Kidney (tissue), 13 donors: ENCODE measurements at regions not wholly inside any gene's neighbourhood (a gene's known extent, or its start where the extent isn't known, plus 50 kb on each side); places are given as distances from the start of the nearest gene placed in this dataset.

ENCODE experiments used
- DNase-seq, 5 donors: peaks; one replicate each; pipeline ENCODE4 v3.0.0-alpha.2; 2013 to 2020
- FAIRE-seq: peaks from 2 replicates; lab custom pipeline; 2012; peaks lifted over from hg19 to GRCh38; lab: Jason Lieb, UNC
- H3K27ac ChIP-seq, 2 donors: one replicate each; pipeline ENCODE4 v1.7.0; 2013; ENCODE audit warnings: low read depth in 2 of 2, low read length in 2 of 2, inconsistent platforms in 1 of 2
- H3K27me3 ChIP-seq: one replicate; pipeline ENCODE4 v1.7.1; 2013; ENCODE audit warnings: low read length, inconsistent platforms; ENCODE audit not compliant: control insufficient read depth, insufficient read depth
- H3K36me3 ChIP-seq, 3 donors: one replicate each; pipeline versions ENCODE4 v1.7.0 to v1.7.1; 2013; ENCODE audit warnings: low read length in 3 of 3, control low read depth in 1 of 3, inconsistent platforms in 1 of 3; ENCODE audit not compliant: insufficient read depth in 3 of 3, control insufficient read depth in 2 of 3
- H3K4me1 ChIP-seq, 3 donors: one replicate each; pipeline versions ENCODE4 v1.7.0 to v1.7.1; 2013; ENCODE audit warnings: low read length in 3 of 3, inconsistent platforms in 1 of 3, low read depth in 1 of 3; ENCODE audit not compliant: control insufficient read depth in 2 of 3, insufficient read depth in 2 of 3
- H3K4me3 ChIP-seq, 3 donors: one replicate each; pipeline versions ENCODE4 v1.7.0 to v1.8.1; 2013; ENCODE audit warnings: low read length in 3 of 3, control low read depth in 1 of 3, inconsistent platforms in 1 of 3
- H3K9ac ChIP-seq, 3 donors: one replicate each; pipeline versions ENCODE4 v1.7.0 to v1.7.1; 2013; ENCODE audit warnings: low read length in 3 of 3, control low read depth in 1 of 3, inconsistent platforms in 1 of 3
- H3K9me3 ChIP-seq, 3 donors: one replicate each; pipeline versions ENCODE4 v1.7.0 to v1.7.1; 2013; ENCODE audit warnings: low read length in 3 of 3, control low read depth in 1 of 3, inconsistent platforms in 1 of 3; ENCODE audit not compliant: control insufficient read depth in 2 of 3, insufficient read depth in 1 of 3
- intact Hi-C: fragments of 100-400 bp; cut with DNase I; formaldehyde crosslinking; loops from one replicate; pipeline ENCODE4 v1.11.1; 2022
- TF ChIP-seq, protein P1 (sequence below): IDR thresholded peaks from 3 replicates; pipeline ENCODE4 v1.5.1; 2012; ENCODE audit warnings: mild to moderate bottlenecking, moderate library complexity, borderline replicate concordance; ENCODE audit not compliant: insufficient read depth; ENCODE audit errors: extremely low read depth
- donor health status: control.
- donor health status: control.
- donor health status: control.
- donor health status: control.
- donor health status: control.
- donor health status: DM: yes; HTN: yes; CAD: no.
- donor health status: Normal renal cell carcinoma (clear cell type).

DNA sequence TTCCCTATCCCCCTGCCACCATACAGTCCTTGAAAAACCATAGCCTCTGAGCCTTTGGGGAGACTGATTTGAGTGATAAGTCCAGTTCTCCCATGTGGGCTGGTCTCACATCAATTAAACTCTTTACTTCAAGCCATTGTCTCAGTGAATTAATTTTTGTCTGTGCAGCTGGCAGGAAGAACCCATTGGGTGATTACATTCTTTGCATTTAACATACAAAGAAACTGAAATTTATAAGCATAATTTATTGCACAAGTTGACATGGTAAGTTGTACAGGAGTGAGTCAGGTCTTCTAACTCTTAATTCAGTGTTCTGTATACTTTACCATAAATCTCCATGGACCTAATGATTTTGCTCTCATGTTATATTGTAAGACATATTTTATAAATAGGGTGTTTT lies 1613.0 kb upstream of the LRRTM3 start:
- no peaks in the 10 kb centered on the region for H3K36me3 ChIP-seq
- no peak overlapping the region for H3K9ac ChIP-seq
- intact Hi-C loops = no loop called here
- no peaks in the 10 kb centered on the region for H3K4me1 ChIP-seq
- H3K27ac ChIP-seq = no peak overlapping the region
- DNase-seq (no peak), FAIRE-seq (no peak)
- no peaks in the 10 kb centered on the region for H3K9me3 ChIP-seq
- no peaks in the 10 kb centered on the region for H3K27me3 ChIP-seq
- no peak overlapping the region for H3K4me3 ChIP-seq
- TF ChIP-seq, protein P1, sequence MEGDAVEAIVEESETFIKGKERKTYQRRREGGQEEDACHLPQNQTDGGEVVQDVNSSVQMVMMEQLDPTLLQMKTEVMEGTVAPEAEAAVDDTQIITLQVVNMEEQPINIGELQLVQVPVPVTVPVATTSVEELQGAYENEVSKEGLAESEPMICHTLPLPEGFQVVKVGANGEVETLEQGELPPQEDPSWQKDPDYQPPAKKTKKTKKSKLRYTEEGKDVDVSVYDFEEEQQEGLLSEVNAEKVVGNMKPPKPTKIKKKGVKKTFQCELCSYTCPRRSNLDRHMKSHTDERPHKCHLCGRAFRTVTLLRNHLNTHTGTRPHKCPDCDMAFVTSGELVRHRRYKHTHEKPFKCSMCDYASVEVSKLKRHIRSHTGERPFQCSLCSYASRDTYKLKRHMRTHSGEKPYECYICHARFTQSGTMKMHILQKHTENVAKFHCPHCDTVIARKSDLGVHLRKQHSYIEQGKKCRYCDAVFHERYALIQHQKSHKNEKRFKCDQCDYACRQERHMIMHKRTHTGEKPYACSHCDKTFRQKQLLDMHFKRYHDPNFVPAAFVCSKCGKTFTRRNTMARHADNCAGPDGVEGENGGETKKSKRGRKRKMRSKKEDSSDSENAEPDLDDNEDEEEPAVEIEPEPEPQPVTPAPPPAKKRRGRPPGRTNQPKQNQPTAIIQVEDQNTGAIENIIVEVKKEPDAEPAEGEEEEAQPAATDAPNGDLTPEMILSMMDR = no peak

- no peak for FAIRE-seq
- intact Hi-C loops = no loop called here
Measured at GRCh38 chr10:65313406-65313805, 1612.4 kb upstream of the LRRTM3 start.

DNA sequence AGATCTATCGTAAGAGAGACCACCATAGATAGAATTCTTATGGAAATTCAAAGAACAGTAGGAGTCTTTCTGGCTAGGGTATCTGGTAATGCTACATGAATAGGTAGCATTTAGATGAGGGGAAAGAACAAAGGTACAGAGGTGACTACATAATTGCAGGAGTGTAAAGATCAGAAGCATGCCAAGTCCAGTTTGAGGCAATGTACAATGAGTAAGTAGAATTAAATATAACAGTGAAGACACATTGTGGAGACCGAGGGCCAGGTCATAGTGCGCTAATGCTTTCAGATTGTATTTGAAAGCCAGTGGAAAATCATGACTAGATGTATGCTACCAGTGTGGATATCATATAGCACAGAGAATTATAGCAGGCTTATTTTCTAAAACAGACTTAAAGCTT lies 1611.6 kb upstream of the LRRTM3 start:
- FAIRE-seq (no peak), DNase-seq (no peak)
- no peaks in the 10 kb centered on the region for H3K4me1 ChIP-seq
- intact Hi-C loops = no loop called here
- TF ChIP-seq, protein P1 = no peak
- no peak overlapping the region for H3K27ac ChIP-seq
- H3K9me3 ChIP-seq = no peaks in the 10 kb centered on the region
- no peak overlapping the region for H3K4me3 ChIP-seq
- H3K27me3 ChIP-seq = no peaks in the 10 kb centered on the region
- H3K9ac ChIP-seq = no peak overlapping the region
- H3K36me3 ChIP-seq = no peaks in the 10 kb centered on the region

More at GRCh38 chr10:65313406-65313805, 1612.4 kb upstream of the LRRTM3 start:
- Histone ChIP-seq H3K4me3 (no peak overlapping the region), H3K9ac (no peak overlapping the region), H3K27ac (no peak overlapping the region), H3K27me3 (no peaks in the 10 kb centered on the region), H3K9me3 (no peaks in the 10 kb centered on the region), H3K4me1 (no peaks in the 10 kb centered on the region), H3K36me3 (no peaks in the 10 kb centered on the region)
- no peak for DNase-seq
- TF ChIP-seq, protein P1 = no peak

- Histone ChIP-seq H3K9ac (no peak overlapping the region), H3K36me3 (no peaks in the 10 kb centered on the region), H3K27ac (no peak overlapping the region), H3K27me3 (no peaks in the 10 kb centered on the region), H3K9me3 (no peaks in the 10 kb centered on the region), H3K4me3 (no peak overlapping the region), H3K4me1 (no peaks in the 10 kb centered on the region)
- intact Hi-C loops = no loop called here
- no peak for FAIRE-seq
- TF ChIP-seq, protein P1 = no peak
- no peak for DNase-seq
Measured at GRCh38 chr10:65319493-65319892, 1606.3 kb upstream of the LRRTM3 start.
